ENCODE measurements at regions not wholly inside any gene's neighbourhood (a gene's known extent, or its start where the extent isn't known, plus 50 kb on each side); places are given as distances from the start of the nearest gene placed in this dataset.

- no peak for TF ChIP-seq JUNB (CRISPR knock-in tag; IDR thresholded peaks at IDR 0.05; ENCODE audit: borderline replicate concordance)
Measured at GRCh38 chr18:52150050-52150449, 189.9 kb upstream of the DCC start (continued).

- FAIRE-seq: no peak
- no peaks in the 10 kb centered on the region for H3K36me3 ChIP-seq (replicated peaks in 1 of 2; ENCODE audit: control insufficient read depth in 1 of 2, insufficient read depth in 2 of 2, low read length in 2 of 2)
- H3K4me2 ChIP-seq (ENCODE audit: low read depth, low read length): no peak overlapping the region
- H3K79me2 ChIP-seq (ENCODE audit: insufficient read depth, low read length): no peaks in the 10 kb centered on the region
- ATAC-seq: no peak
- H3K4me1 ChIP-seq (ENCODE audit: insufficient read depth, low read length): no peaks in the 10 kb centered on the region
- ChIA-PET POLR2A (no interaction called here), CTCF (ENCODE audit: low intra/inter-chr PET ratio, low total read pairs) (no interaction called here)
- no peak for DNase-seq (ENCODE audit: low spot score)
- H4K20me1 ChIP-seq (ENCODE audit: insufficient read depth, low read length): no peaks in the 10 kb centered on the region
- intact Hi-C loops (cut with micrococcal nuclease; ENCODE audit: unreplicated experiment) (no loop called here), in situ Hi-C loops (cut with HindIII; ENCODE audit: extremely low pct_ligation_motif_present, low pct_unique_long_range_greater_than_20kb) (no loop called here)
- no peaks in the 10 kb centered on the region; a peak in 1 of 5 replicates for H3K27me3 ChIP-seq (ENCODE audit: control insufficient read depth in 1 of 2, insufficient read depth in 2 of 2, low read length in 2 of 2)
- no TSS peak for BruUV-seq (replicated peaks)
- no peak for TF ChIP-seq SMC3 (IDR thresholded peaks at IDR 0.05; ENCODE audit: low read length)
- no peak for TF ChIP-seq ZNF12 (CRISPR knock-in tag; IDR thresholded peaks at IDR 0.05)
- no peak for TF ChIP-seq ZNF382 (CRISPR knock-in tag; IDR thresholded peaks at IDR 0.05; ENCODE audit: borderline replicate concordance)
- no peak for TF ChIP-seq ZNF260 (CRISPR knock-in tag; IDR thresholded peaks at IDR 0.05; ENCODE audit: borderline replicate concordance, low read depth)
- no peak for TF ChIP-seq ZNF276 (CRISPR knock-in tag; IDR thresholded peaks at IDR 0.05; ENCODE audit: low read depth)
- TF ChIP-seq ZNF468 (CRISPR knock-in tag; IDR thresholded peaks at IDR 0.05): no peak
- no peak for TF ChIP-seq ZNF160 (CRISPR knock-in tag; IDR thresholded peaks at IDR 0.05)
- TF ChIP-seq SP140L (CRISPR knock-in tag; IDR thresholded peaks at IDR 0.05; ENCODE audit: borderline replicate concordance): no peak
- TF ChIP-seq ZBTB7A (CRISPR knock-in tag; IDR thresholded peaks at IDR 0.05): no peak
- TF ChIP-seq HOXA5 (CRISPR knock-in tag; IDR thresholded peaks at IDR 0.05): no peak
- TF ChIP-seq PRDM10 (CRISPR knock-in tag; IDR thresholded peaks at IDR 0.05; ENCODE audit: low read depth): no peak
- TF ChIP-seq CENPT (CRISPR knock-in tag; IDR thresholded peaks at IDR 0.05; ENCODE audit: low read depth): no peak
- TF ChIP-seq IRF1 (CRISPR knock-in tag; IDR thresholded peaks at IDR 0.05; ENCODE audit: low read depth): no peak
- no peak for TF ChIP-seq GTF3A (CRISPR knock-in tag; conservative IDR thresholded peaks at IDR 0.05)
- no peak for TF ChIP-seq ZNF564 (CRISPR knock-in tag; IDR thresholded peaks at IDR 0.05)
- TF ChIP-seq CEBPB (IDR thresholded peaks at IDR 0.05; ENCODE audit: borderline replicate concordance, low read depth, low read length): no peak
- TF ChIP-seq ZNF784 (CRISPR knock-in tag; IDR thresholded peaks at IDR 0.05; ENCODE audit: borderline replicate concordance): no peak
- 2% methylated on average over 3 of the region's 3 CpGs for WGBS (ENCODE audit: low lambda C conversion rate)
- H2AFZ ChIP-seq (ENCODE audit: low read length): no peak overlapping the region
- no peak overlapping the region for H3K9ac ChIP-seq (ENCODE audit: insufficient read depth, low read depth, low read length)
- no peak overlapping the region for H3K4me3 ChIP-seq (replicated peaks in 1 of 3; ENCODE audit: insufficient read depth in 1 of 3, low read depth in 2 of 3, low read length in 3 of 3)
- H3K27ac ChIP-seq (ENCODE audit: extremely low read length, insufficient read depth, low read length): no peak overlapping the region
- H3K9me3 ChIP-seq (ENCODE audit: low read length): peaks cover 55% of the 10 kb centered on the region
Measured at GRCh38 chr18:52152036-52152435, 188.0 kb upstream of the DCC start.

All from HepG2 (cell line).